ENCODE measurements at regions not wholly inside any gene's neighbourhood (a gene's known extent, or its start where the extent isn't known, plus 50 kb on each side); places are given as distances from the start of the nearest gene placed in this dataset.

DNA sequence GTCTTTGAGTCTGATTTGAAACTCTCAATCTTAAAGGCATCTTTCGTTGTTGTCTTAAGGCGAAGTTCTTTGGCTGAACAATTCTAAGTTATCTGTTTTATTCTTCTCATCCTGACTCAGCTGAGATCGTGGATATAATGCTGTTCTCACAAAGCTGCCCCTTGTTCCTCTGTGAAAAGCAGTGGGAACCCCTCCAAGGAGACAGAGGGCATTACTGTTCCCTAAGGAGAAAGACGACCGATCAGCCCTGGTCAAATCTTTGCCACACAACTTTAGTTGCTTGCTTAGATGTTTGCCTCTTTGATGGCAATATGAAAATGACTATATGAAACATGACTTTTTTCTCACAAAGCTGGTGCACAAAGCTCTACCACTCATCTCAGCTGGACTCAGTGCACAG lies 1016.7 kb downstream of the REEP3 start:
- ChIA-PET POLR2A (no interaction called here), CTCF (no interaction called here)
- Mint-ChIP-seq H3K27me3 (ENCODE audit: insufficient read depth, unreplicated experiment) (no peaks in the 10 kb centered on the region), H3K4me3 (ENCODE audit: unreplicated experiment) (no peak overlapping the region), H3K9me3 (ENCODE audit: unreplicated experiment) (no peaks in the 10 kb centered on the region), H3K4me1 (ENCODE audit: insufficient read depth, unreplicated experiment) (no peaks in the 10 kb centered on the region), H3K27ac (ENCODE audit: low read depth, unreplicated experiment) (no peak overlapping the region), H3K36me3 (ENCODE audit: insufficient read depth, unreplicated experiment) (no peaks in the 10 kb centered on the region)
- BruUV-seq (replicated peaks), result no TSS peak
- TF ChIP-seq, protein P1, sequence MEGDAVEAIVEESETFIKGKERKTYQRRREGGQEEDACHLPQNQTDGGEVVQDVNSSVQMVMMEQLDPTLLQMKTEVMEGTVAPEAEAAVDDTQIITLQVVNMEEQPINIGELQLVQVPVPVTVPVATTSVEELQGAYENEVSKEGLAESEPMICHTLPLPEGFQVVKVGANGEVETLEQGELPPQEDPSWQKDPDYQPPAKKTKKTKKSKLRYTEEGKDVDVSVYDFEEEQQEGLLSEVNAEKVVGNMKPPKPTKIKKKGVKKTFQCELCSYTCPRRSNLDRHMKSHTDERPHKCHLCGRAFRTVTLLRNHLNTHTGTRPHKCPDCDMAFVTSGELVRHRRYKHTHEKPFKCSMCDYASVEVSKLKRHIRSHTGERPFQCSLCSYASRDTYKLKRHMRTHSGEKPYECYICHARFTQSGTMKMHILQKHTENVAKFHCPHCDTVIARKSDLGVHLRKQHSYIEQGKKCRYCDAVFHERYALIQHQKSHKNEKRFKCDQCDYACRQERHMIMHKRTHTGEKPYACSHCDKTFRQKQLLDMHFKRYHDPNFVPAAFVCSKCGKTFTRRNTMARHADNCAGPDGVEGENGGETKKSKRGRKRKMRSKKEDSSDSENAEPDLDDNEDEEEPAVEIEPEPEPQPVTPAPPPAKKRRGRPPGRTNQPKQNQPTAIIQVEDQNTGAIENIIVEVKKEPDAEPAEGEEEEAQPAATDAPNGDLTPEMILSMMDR (IDR thresholded peaks at IDR 0.05; ENCODE audit: unreplicated experiment), result no peak
- DNase-seq (ENCODE audit: unreplicated experiment), result no peak
- intact Hi-C loops (cut with micrococcal nuclease), result no loop called here

DNA sequence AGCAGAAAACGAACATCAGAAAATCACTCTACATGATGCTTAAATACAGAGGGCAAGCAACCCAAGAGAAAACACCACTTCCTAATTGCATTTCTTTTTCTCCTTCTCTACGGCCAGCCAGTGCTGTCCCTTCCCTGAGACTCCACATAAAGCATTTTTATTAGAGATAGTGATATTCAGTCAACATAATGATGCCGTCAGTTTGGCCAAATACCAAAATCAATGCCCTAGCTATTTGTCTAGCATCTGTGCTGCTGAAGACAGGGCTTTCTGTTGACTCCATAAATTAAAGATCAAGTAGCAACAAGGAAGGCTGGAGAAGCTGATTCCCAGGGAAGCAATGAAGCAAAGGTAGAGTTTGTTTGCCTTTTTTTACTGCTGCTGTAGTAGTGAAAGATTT lies 1024.9 kb downstream of the REEP3 start:
- Mint-ChIP-seq H3K4me3 (ENCODE audit: unreplicated experiment) (no peak overlapping the region), H3K27me3 (ENCODE audit: insufficient read depth, unreplicated experiment) (no peaks in the 10 kb centered on the region), H3K36me3 (ENCODE audit: insufficient read depth, unreplicated experiment) (no peaks in the 10 kb centered on the region), H3K27ac (ENCODE audit: low read depth, unreplicated experiment) (no peak overlapping the region), H3K4me1 (ENCODE audit: insufficient read depth, unreplicated experiment) (no peaks in the 10 kb centered on the region), H3K9me3 (ENCODE audit: unreplicated experiment) (no peaks in the 10 kb centered on the region)
- BruUV-seq (replicated peaks), result no TSS peak
- ChIA-PET CTCF (interaction anchor here (0.6 kb wide), 1 partner anchor 20 kb away, joined by 3 read pairs; no protein-coding TSS in a partner anchor), POLR2A (no interaction called here)
- intact Hi-C loops (cut with micrococcal nuclease), result no loop called here
- TF ChIP-seq, protein P1 (IDR thresholded peaks at IDR 0.05; ENCODE audit: unreplicated experiment), result no peak
- DNase-seq (ENCODE audit: unreplicated experiment), result no peak

DNA sequence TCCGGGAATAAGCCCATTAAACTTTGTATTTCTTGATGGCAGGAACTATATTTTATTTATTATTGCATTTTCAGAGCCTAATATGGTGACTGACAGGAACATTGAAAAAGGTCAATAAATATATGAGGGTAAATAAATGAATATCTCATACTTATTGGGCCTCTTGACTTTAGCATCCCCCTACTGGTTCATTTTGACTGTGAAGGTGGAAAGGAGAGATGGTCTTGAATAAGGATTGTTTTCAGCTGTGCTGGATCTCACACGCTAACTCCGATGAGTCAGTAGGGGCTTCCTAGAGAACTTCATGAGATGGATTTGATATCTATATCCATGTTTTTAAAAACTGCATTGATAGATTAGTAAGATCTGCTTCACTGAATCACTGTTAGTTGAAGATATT lies 1026.0 kb downstream of the REEP3 start:
- CTCF ChIA-PET, result interaction anchor here (0.7 kb wide), 1 partner anchor 9 kb away, joined by 3 read pairs; no protein-coding TSS in a partner anchor
- Mint-ChIP-seq H3K9me3 (ENCODE audit: unreplicated experiment) (no peaks in the 10 kb centered on the region), H3K36me3 (ENCODE audit: insufficient read depth, unreplicated experiment) (no peaks in the 10 kb centered on the region), H3K27me3 (ENCODE audit: insufficient read depth, unreplicated experiment) (no peaks in the 10 kb centered on the region), H3K4me3 (ENCODE audit: unreplicated experiment) (no peak overlapping the region), H3K4me1 (ENCODE audit: insufficient read depth, unreplicated experiment) (no peaks in the 10 kb centered on the region), H3K27ac (ENCODE audit: low read depth, unreplicated experiment) (no peak overlapping the region)
- intact Hi-C loops (cut with micrococcal nuclease), result no loop called here
- DNase-seq (ENCODE audit: unreplicated experiment), result no peak
- BruUV-seq (replicated peaks), result no TSS peak
- POLR2A ChIA-PET, result no interaction called here
- TF ChIP-seq, protein P1 (IDR thresholded peaks at IDR 0.05; ENCODE audit: unreplicated experiment), result no peak

DNA sequence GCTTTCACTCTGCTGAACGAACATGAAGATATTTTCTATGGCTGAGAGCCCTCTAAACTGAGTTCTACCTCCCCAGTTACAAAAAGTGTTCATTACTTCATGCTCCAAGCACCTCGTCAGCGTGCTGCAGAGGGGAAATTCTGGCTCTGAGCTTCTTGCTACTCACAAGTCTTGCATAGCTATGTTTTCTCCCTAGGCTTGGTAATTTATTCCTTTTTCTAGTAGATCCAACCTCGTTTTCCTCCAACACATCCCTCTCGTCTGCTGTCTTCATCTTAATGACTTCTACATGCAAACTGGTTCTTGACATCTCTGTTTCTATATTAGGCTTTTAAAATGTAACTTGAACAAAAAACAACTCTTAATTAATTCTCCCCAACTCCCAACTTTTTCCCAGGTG lies 1034.5 kb downstream of the REEP3 start:
- no peak for DNase-seq (ENCODE audit: unreplicated experiment)
- ChIA-PET POLR2A (no interaction called here), CTCF (no interaction called here)
- no peaks in the 10 kb centered on the region for H3K4me1 Mint-ChIP-seq (ENCODE audit: insufficient read depth, unreplicated experiment)
- no peaks in the 10 kb centered on the region for H3K9me3 Mint-ChIP-seq (ENCODE audit: unreplicated experiment)
- H3K27ac Mint-ChIP-seq (ENCODE audit: low read depth, unreplicated experiment), result no peak overlapping the region
- H3K4me3 Mint-ChIP-seq (ENCODE audit: unreplicated experiment), result no peak overlapping the region
- no peaks in the 10 kb centered on the region for H3K36me3 Mint-ChIP-seq (ENCODE audit: insufficient read depth, unreplicated experiment)
- intact Hi-C loops (cut with micrococcal nuclease), result no loop called here
- H3K27me3 Mint-ChIP-seq (ENCODE audit: insufficient read depth, unreplicated experiment), result no peaks in the 10 kb centered on the region
- TF ChIP-seq, protein P1 (IDR thresholded peaks at IDR 0.05; ENCODE audit: unreplicated experiment), result no peak
- BruUV-seq (replicated peaks), result no TSS peak

All from MCF 10A (cell line).